Chondrocyte (in vitro differentiated cells): ENCODE measurements at regions not wholly inside any gene's neighbourhood (a gene's known extent, or its start where the extent isn't known, plus 50 kb on each side); places are given as distances from the start of the nearest gene placed in this dataset.

Experiments used
- DNase-seq: peaks from one replicate; pipeline ENCODE4 v3.0.0; 2021; ENCODE audit warnings: mixed read lengths, low spot score
- H3K27ac Mint-ChIP-seq: one replicate; pipeline ENCODE4 v1.8.0; 2021; ENCODE audit warnings: mild to moderate bottlenecking, moderate library complexity, mixed read lengths; ENCODE audit not compliant: unreplicated experiment
- H3K27me3 Mint-ChIP-seq: 2 replicates; pipeline ENCODE4 v1.8.0; 2021; ENCODE audit warnings: low read depth, mixed read lengths
- H3K36me3 Mint-ChIP-seq: 2 replicates; pipeline ENCODE4 v1.8.0; 2021; ENCODE audit warnings: low read depth, mixed read lengths
- H3K4me1 Mint-ChIP-seq: 2 replicates; pipeline ENCODE4 v1.8.0; 2021; ENCODE audit warnings: low read depth, mild to moderate bottlenecking, mixed read lengths
- H3K4me3 Mint-ChIP-seq: one replicate; pipeline ENCODE4 v1.8.0; 2021; ENCODE audit warnings: mild to moderate bottlenecking, moderate library complexity, mixed read lengths; ENCODE audit not compliant: unreplicated experiment
- H3K9me3 Mint-ChIP-seq: 2 replicates; pipeline ENCODE4 v1.8.0; 2021; ENCODE audit warnings: low read depth, mixed read lengths
- CTCF ChIP-seq: fragments of 200-600 bp; sonication (generic); IDR thresholded peaks from 2 replicates; pipeline ENCODE4 v1.5.0; 2021; ENCODE audit warnings: antibody characterized with exemption, mild to moderate bottlenecking, moderate library complexity

- TF ChIP-seq CTCF, result no peak
- Mint-ChIP-seq H3K9me3 (peaks cover 2% of the 10 kb centered on the region), H3K36me3 (no peaks in the 10 kb centered on the region), H3K27me3 (no peaks in the 10 kb centered on the region), H3K27ac (no peak overlapping the region), H3K4me1 (no peaks in the 10 kb centered on the region), H3K4me3 (no peak overlapping the region)
- no peak for DNase-seq
Observed at GRCh38 chr14:85218982-85219381, 311.0 kb upstream of the FLRT2 start.

- no peaks in the 10 kb centered on the region for H3K27me3 Mint-ChIP-seq
- DNase-seq, result no peak
- no peak for TF ChIP-seq CTCF
- H3K9me3 Mint-ChIP-seq, result peaks cover 2% of the 10 kb centered on the region
- H3K36me3 Mint-ChIP-seq, result no peaks in the 10 kb centered on the region
- no peak overlapping the region for H3K27ac Mint-ChIP-seq
- H3K4me1 Mint-ChIP-seq, result no peaks in the 10 kb centered on the region
- no peak overlapping the region for H3K4me3 Mint-ChIP-seq
Observed at GRCh38 chr14:85221832-85222231, 308.1 kb upstream of the FLRT2 start.

- Mint-ChIP-seq H3K27me3 (no peaks in the 10 kb centered on the region), H3K36me3 (no peaks in the 10 kb centered on the region), H3K4me3 (no peak overlapping the region), H3K9me3 (peaks cover 2% of the 10 kb centered on the region), H3K27ac (no peak overlapping the region), H3K4me1 (no peaks in the 10 kb centered on the region)
- TF ChIP-seq CTCF, result no peak
- no peak for DNase-seq
Observed at GRCh38 chr14:85222341-85222740, 307.6 kb upstream of the FLRT2 start.

- H3K27ac Mint-ChIP-seq, result no peak overlapping the region
Observed at GRCh38 chr14:85223667-85224066, 306.3 kb upstream of the FLRT2 start.

GRCh38 chr14:85224241-85224640 is 305.7 kb upstream of the FLRT2 start:
- H3K4me3 Mint-ChIP-seq, result no peak overlapping the region
- DNase-seq, result no peak
- H3K36me3 Mint-ChIP-seq, result no peaks in the 10 kb centered on the region
- no peaks in the 10 kb centered on the region for H3K9me3 Mint-ChIP-seq
- TF ChIP-seq CTCF, result no peak
- H3K27ac Mint-ChIP-seq, result no peak overlapping the region
- H3K27me3 Mint-ChIP-seq, result no peaks in the 10 kb centered on the region
- H3K4me1 Mint-ChIP-seq, result no peaks in the 10 kb centered on the region

More at GRCh38 chr14:85223667-85224066, 306.3 kb upstream of the FLRT2 start:
- Mint-ChIP-seq H3K27me3 (no peaks in the 10 kb centered on the region), H3K9me3 (peaks cover 1% of the 10 kb centered on the region), H3K4me3 (no peak overlapping the region), H3K4me1 (no peaks in the 10 kb centered on the region), H3K36me3 (no peaks in the 10 kb centered on the region)
- no peak for DNase-seq
- no peak for TF ChIP-seq CTCF
